Head of caudate nucleus (tissue), 42 donors: ENCODE measurements at regions not wholly inside any gene's neighbourhood (a gene's known extent, or its start where the extent isn't known, plus 50 kb on each side); places are given as distances from the start of the nearest gene placed in this dataset.

Source experiments
- DNase-seq, 42 donors: peaks; one replicate each; pipeline versions ENCODE4 v3.0.0 to v3.0.0-alpha.2; 2020 to 2021; ENCODE audit warnings: mixed read lengths in 7 of 42
- intact Hi-C: fragments of 100-400 bp; cut with DNase I; formaldehyde crosslinking; loops from one replicate; pipeline ENCODE4 v1.15.0; 2022

GRCh38 chr17:12549499-12550041, 116.1 kb upstream of the MYOCD start:
- DNase-seq = no peak
- intact Hi-C loops = no loop called here

GRCh38 chr17:12553625-12554024, 112.1 kb upstream of the MYOCD start:
- intact Hi-C loops = no loop called here
- no peak for DNase-seq

GRCh38 chr17:12554251-12554650, 111.4 kb upstream of the MYOCD start:
- no peak for DNase-seq
- intact Hi-C loops = no loop called here

- DNase-seq = no peak
- intact Hi-C loops = no loop called here
Measured at GRCh38 chr17:12566291-12566690, 99.4 kb upstream of the MYOCD start.

- intact Hi-C loops = no loop called here
- DNase-seq = no peak
Measured at GRCh38 chr17:12567077-12568053, 98.3 kb upstream of the MYOCD start.

- no peak for DNase-seq
- intact Hi-C loops = no loop called here
Measured at GRCh38 chr17:12568358-12569251, 97.1 kb upstream of the MYOCD start.

- DNase-seq = no peak
- intact Hi-C loops = no loop called here
Measured at GRCh38 chr17:12571606-12572005, 94.1 kb upstream of the MYOCD start.

GRCh38 chr17:12574525-12574924, 91.2 kb upstream of the MYOCD start:
- intact Hi-C loops = no loop called here
- no peak for DNase-seq

- no peak for DNase-seq
- intact Hi-C loops = no loop called here
Measured at GRCh38 chr17:12575641-12576040, 90.0 kb upstream of the MYOCD start.

GRCh38 chr17:12579288-12579687, 86.4 kb upstream of the MYOCD start:
- no peak for DNase-seq
- intact Hi-C loops = no loop called here

- intact Hi-C loops = no loop called here
- no peak for DNase-seq
Measured at GRCh38 chr17:12580640-12581039, 85.0 kb upstream of the MYOCD start.

- no peak for DNase-seq
- intact Hi-C loops = no loop called here
Measured at GRCh38 chr17:12584727-12585126, 81.0 kb upstream of the MYOCD start.

- intact Hi-C loops = no loop called here
- DNase-seq = no peak
Measured at GRCh38 chr17:12588531-12588930, 77.2 kb upstream of the MYOCD start.

- intact Hi-C loops = no loop called here
Measured at GRCh38 chr17:12590417-12590816, 75.3 kb upstream of the MYOCD start.

GRCh38 chr17:12591021-12591735, 74.5 kb upstream of the MYOCD start:
- intact Hi-C loops = no loop called here
- DNase-seq = no peak

More at GRCh38 chr17:12590417-12590816, 75.3 kb upstream of the MYOCD start:
- DNase-seq = no peak

- no peak for DNase-seq
- intact Hi-C loops = no loop called here
Measured at GRCh38 chr17:12592941-12593340, 72.7 kb upstream of the MYOCD start.

- no peak for DNase-seq
- intact Hi-C loops = no loop called here
Measured at GRCh38 chr17:12596961-12597360, 68.7 kb upstream of the MYOCD start.

GRCh38 chr17:12597895-12598294, 67.8 kb upstream of the MYOCD start:
- no peak for DNase-seq
- intact Hi-C loops = no loop called here
